ENCODE measurements at regions not wholly inside any gene's neighbourhood (a gene's known extent, or its start where the extent isn't known, plus 50 kb on each side); places are given as distances from the start of the nearest gene placed in this dataset.
"Not testable (repeated sequence)": the region's sequence is repeated elsewhere in the genome, so short reads cannot be mapped to it uniquely, and the experiment has no call there.

- no peak for ATAC-seq
- no peaks in the 10 kb centered on the region for H3K79me2 ChIP-seq (ENCODE audit: insufficient read depth, low read length)
- ChIA-PET CTCF (ENCODE audit: low intra/inter-chr PET ratio, low total read pairs) (no interaction called here), POLR2A (no interaction called here)
- no peak overlapping the region for H3K27ac ChIP-seq (ENCODE audit: extremely low read length, insufficient read depth, low read length)
- no peak for FAIRE-seq
- no peaks in the 10 kb centered on the region for H3K36me3 ChIP-seq (replicated peaks in 1 of 2; ENCODE audit: control insufficient read depth in 1 of 2, insufficient read depth in 2 of 2, low read length in 2 of 2)
- H3K4me1 ChIP-seq (ENCODE audit: insufficient read depth, low read length): no peaks in the 10 kb centered on the region
- H3K4me2 ChIP-seq (ENCODE audit: low read depth, low read length): no peak overlapping the region
- no peak for TF ChIP-seq NONO (IDR thresholded peaks at IDR 0.05)
- no peak for TF ChIP-seq NONO (CRISPR knock-in tag; conservative IDR thresholded peaks at IDR 0.05)
- no peak for TF ChIP-seq ZBTB34 (CRISPR knock-in tag; IDR thresholded peaks at IDR 0.05)
- TF ChIP-seq ZNF3 (CRISPR knock-in tag; IDR thresholded peaks at IDR 0.05): no peak
- TF ChIP-seq ZNF775 (CRISPR knock-in tag; IDR thresholded peaks at IDR 0.05; ENCODE audit: borderline replicate concordance): no peak
- no peak for TF ChIP-seq DNMT1 (CRISPR knock-in tag; IDR thresholded peaks at IDR 0.05)
- no peak for TF ChIP-seq MIER3 (CRISPR knock-in tag; IDR thresholded peaks at IDR 0.05; ENCODE audit: borderline replicate concordance)
- TF ChIP-seq ZNF747 (CRISPR knock-in tag; IDR thresholded peaks at IDR 0.05; ENCODE audit: borderline replicate concordance): no peak
- TF ChIP-seq BCL6 (CRISPR knock-in tag; IDR thresholded peaks at IDR 0.05): no peak
- H3K27me3 ChIP-seq (ENCODE audit: control insufficient read depth in 1 of 2, insufficient read depth in 2 of 2, low read length in 2 of 2): no peaks in the 10 kb centered on the region
- intact Hi-C loops (cut with micrococcal nuclease; ENCODE audit: unreplicated experiment): no loop called here
- in situ Hi-C loops (cut with HindIII; ENCODE audit: extremely low pct_ligation_motif_present, low pct_unique_long_range_greater_than_20kb): no loop called here
- H3K4me3 ChIP-seq (replicated peaks in 1 of 3; ENCODE audit: insufficient read depth in 1 of 3, low read depth in 2 of 3, low read length in 3 of 3): no peak overlapping the region
- H3K9ac ChIP-seq (ENCODE audit: insufficient read depth, low read depth, low read length): no peak overlapping the region
- no peak overlapping the region for H2AFZ ChIP-seq (ENCODE audit: low read length)
- WGBS (ENCODE audit: low lambda C conversion rate): 0% methylated on average over 3 of the region's 3 CpGs
- H4K20me1 ChIP-seq (ENCODE audit: insufficient read depth, low read length): no peaks in the 10 kb centered on the region
- no peaks in the 10 kb centered on the region for H3K9me3 ChIP-seq (ENCODE audit: low read length)
- no TSS peak for BruUV-seq (replicated peaks)
- no peak for DNase-seq (ENCODE audit: low spot score)
Measured at GRCh38 chr1:191520345-191520744, 637.9 kb upstream of the RGS18 start.

DNA sequence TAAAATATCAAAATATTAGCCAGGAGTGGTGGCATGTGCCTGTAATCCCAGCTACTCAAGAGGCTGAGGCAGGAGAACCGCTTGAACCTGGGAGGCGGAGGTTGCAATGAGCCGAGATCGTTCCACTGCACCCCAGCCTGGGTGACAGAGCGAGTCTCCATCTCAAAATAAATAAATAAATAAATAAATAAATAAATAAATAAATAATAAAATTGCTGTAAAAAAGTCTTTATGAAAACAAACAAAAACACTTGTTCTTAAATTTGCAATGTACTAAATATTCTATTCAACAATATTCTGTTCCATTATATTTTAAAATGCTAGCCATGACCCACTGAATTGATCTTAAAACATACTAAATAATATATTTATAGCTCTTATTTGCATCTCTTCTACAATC, 632.3 kb upstream of the RGS18 start:
- H4K20me1 ChIP-seq (ENCODE audit: insufficient read depth, low read length); H3K27me3 ChIP-seq (ENCODE audit: control insufficient read depth in 1 of 2, insufficient read depth in 2 of 2, low read length in 2 of 2); H3K9ac ChIP-seq (ENCODE audit: insufficient read depth, low read depth, low read length); H3K9me3 ChIP-seq (ENCODE audit: low read length); H3K4me1 ChIP-seq (ENCODE audit: insufficient read depth, low read length); FAIRE-seq; H3K36me3 ChIP-seq (replicated peaks in 1 of 2; ENCODE audit: control insufficient read depth in 1 of 2, insufficient read depth in 2 of 2, low read length in 2 of 2); ATAC-seq; intact Hi-C loops (cut with micrococcal nuclease; ENCODE audit: unreplicated experiment); H3K4me3 ChIP-seq (replicated peaks in 1 of 3; ENCODE audit: insufficient read depth in 1 of 3, low read depth in 2 of 3, low read length in 3 of 3); H3K4me2 ChIP-seq (ENCODE audit: low read depth, low read length); in situ Hi-C loops (cut with HindIII; ENCODE audit: extremely low pct_ligation_motif_present, low pct_unique_long_range_greater_than_20kb); H2AFZ ChIP-seq (ENCODE audit: low read length); H3K79me2 ChIP-seq (ENCODE audit: insufficient read depth, low read length); BruUV-seq (replicated peaks); POLR2A ChIA-PET; CTCF ChIA-PET (ENCODE audit: low intra/inter-chr PET ratio, low total read pairs); DNase-seq (ENCODE audit: low spot score); H3K27ac ChIP-seq (ENCODE audit: extremely low read length, insufficient read depth, low read length): not testable (repeated sequence)
- WGBS (ENCODE audit: low lambda C conversion rate): 38% methylated on average over 5 of the region's 5 CpGs

All from HepG2 (cell line).